Mononuclear cell (primary cell): ENCODE measurements at regions not wholly inside any gene's neighbourhood (a gene's known extent, or its start where the extent isn't known, plus 50 kb on each side); places are given as distances from the start of the nearest gene placed in this dataset.

Source experiments
- H3K27me3 ChIP-seq: 2 replicates; pipeline ENCODE4 v1.6.0; 2011; ENCODE audit warnings: low read length, control low read depth; ENCODE audit not compliant: insufficient read depth
- H3K4me1 ChIP-seq: 2 replicates; pipeline ENCODE4 v1.5.1; 2011; ENCODE audit warnings: mild to moderate bottlenecking, low read length, control low read depth; ENCODE audit not compliant: insufficient read depth
- H3K4me3 ChIP-seq: 2 replicates; pipeline ENCODE4 v1.5.1; 2011; ENCODE audit warnings: mild to moderate bottlenecking, low read length, moderate library complexity
- H3K9me3 ChIP-seq: 2 replicates; pipeline ENCODE4 v1.5.1; 2011; ENCODE audit warnings: low read depth, mild to moderate bottlenecking, control low read depth, low read length

GRCh38 chr21:16707274-16707673, 805.6 kb upstream of the CXADR start:
- Histone ChIP-seq H3K4me3 (no peak overlapping the region), H3K4me1 (no peaks in the 10 kb centered on the region), H3K27me3 (no peaks in the 10 kb centered on the region), H3K9me3 (peaks cover 9% of the 10 kb centered on the region)

GRCh38 chr21:16708101-16708835, 804.6 kb upstream of the CXADR start:
- no peaks in the 10 kb centered on the region for H3K4me1 ChIP-seq
- peaks cover 5% of the 10 kb centered on the region for H3K9me3 ChIP-seq
- no peaks in the 10 kb centered on the region for H3K27me3 ChIP-seq
- no peak overlapping the region for H3K4me3 ChIP-seq

- no peak overlapping the region for H3K4me3 ChIP-seq
- H3K9me3 ChIP-seq, result peaks cover 5% of the 10 kb centered on the region
- no peaks in the 10 kb centered on the region for H3K27me3 ChIP-seq
- no peaks in the 10 kb centered on the region for H3K4me1 ChIP-seq
These were observed 802.8 kb upstream of the CXADR start for GRCh38 chr21:16709866-16710550.

GRCh38 chr21:16711757-16712156, 801.1 kb upstream of the CXADR start:
- H3K27me3 ChIP-seq, result no peaks in the 10 kb centered on the region
- H3K4me3 ChIP-seq, result no peak overlapping the region
- peaks cover 5% of the 10 kb centered on the region for H3K9me3 ChIP-seq
- no peaks in the 10 kb centered on the region for H3K4me1 ChIP-seq

- peaks cover 17% of the 10 kb centered on the region for H3K9me3 ChIP-seq
- no peaks in the 10 kb centered on the region for H3K4me1 ChIP-seq
- no peak overlapping the region for H3K4me3 ChIP-seq
- no peaks in the 10 kb centered on the region for H3K27me3 ChIP-seq
These were observed 799.3 kb upstream of the CXADR start for GRCh38 chr21:16713331-16714117.

- Histone ChIP-seq H3K4me1 (no peaks in the 10 kb centered on the region), H3K9me3 (no peaks in the 10 kb centered on the region), H3K27me3 (no peaks in the 10 kb centered on the region), H3K4me3 (no peak overlapping the region)
These were observed 772.3 kb upstream of the CXADR start for GRCh38 chr21:16740511-16740910.

GRCh38 chr21:16741141-16741665, 771.6 kb upstream of the CXADR start:
- no peaks in the 10 kb centered on the region for H3K27me3 ChIP-seq
- no peak overlapping the region for H3K4me3 ChIP-seq
- H3K9me3 ChIP-seq, result no peaks in the 10 kb centered on the region
- H3K4me1 ChIP-seq, result no peaks in the 10 kb centered on the region

GRCh38 chr21:16742131-16742641, 770.7 kb upstream of the CXADR start:
- Histone ChIP-seq H3K4me1 (no peaks in the 10 kb centered on the region), H3K4me3 (no peak overlapping the region), H3K27me3 (no peaks in the 10 kb centered on the region), H3K9me3 (no peaks in the 10 kb centered on the region)

- H3K4me1 ChIP-seq, result no peaks in the 10 kb centered on the region
- H3K4me3 ChIP-seq, result no peak overlapping the region
- H3K27me3 ChIP-seq, result no peaks in the 10 kb centered on the region
- no peaks in the 10 kb centered on the region for H3K9me3 ChIP-seq
These were observed 770.1 kb upstream of the CXADR start for GRCh38 chr21:16742741-16743140.

- Histone ChIP-seq H3K4me1 (no peaks in the 10 kb centered on the region), H3K9me3 (no peaks in the 10 kb centered on the region), H3K4me3 (no peak overlapping the region), H3K27me3 (no peaks in the 10 kb centered on the region)
These were observed 769.5 kb upstream of the CXADR start for GRCh38 chr21:16743317-16743716.

- H3K9me3 ChIP-seq, result peaks cover under 1% of the 10 kb centered on the region
- no peak overlapping the region for H3K4me3 ChIP-seq
- H3K4me1 ChIP-seq, result no peaks in the 10 kb centered on the region
- H3K27me3 ChIP-seq, result no peaks in the 10 kb centered on the region
These were observed 761.9 kb upstream of the CXADR start for GRCh38 chr21:16750926-16751325.

GRCh38 chr21:16751695-16752474, 761.0 kb upstream of the CXADR start:
- peaks cover 5% of the 10 kb centered on the region for H3K9me3 ChIP-seq
- H3K4me3 ChIP-seq, result no peak overlapping the region
- H3K4me1 ChIP-seq, result no peaks in the 10 kb centered on the region
- no peaks in the 10 kb centered on the region for H3K27me3 ChIP-seq

GRCh38 chr21:16752475-16752857, 760.4 kb upstream of the CXADR start:
- Histone ChIP-seq H3K27me3 (no peaks in the 10 kb centered on the region), H3K9me3 (peaks cover 5% of the 10 kb centered on the region), H3K4me1 (no peaks in the 10 kb centered on the region), H3K4me3 (no peak overlapping the region)

- Histone ChIP-seq H3K27me3 (no peaks in the 10 kb centered on the region), H3K4me3 (no peak overlapping the region), H3K4me1 (no peaks in the 10 kb centered on the region), H3K9me3 (peaks cover 5% of the 10 kb centered on the region)
These were observed 757.8 kb upstream of the CXADR start for GRCh38 chr21:16755061-16755460.
